Activated gamma-delta T cell treated with Interleukin-2 at 50 U/mL for 16 hours (primary cell): ENCODE measurements at regions not wholly inside any gene's neighbourhood (a gene's known extent, or its start where the extent isn't known, plus 50 kb on each side); places are given as distances from the start of the nearest gene placed in this dataset.
"Not testable (repeated sequence)": the region's sequence is repeated elsewhere in the genome, so short reads cannot be mapped to it uniquely, and the experiment has no call there.

Experiments used
- DNase-seq: peaks from one replicate; pipeline ENCODE4 v3.0.0-alpha.2; 2020

GRCh38 chr12:67716817-67717216, 68.3 kb downstream of the DYRK2 start:
- DNase-seq, result no peak

- not testable (repeated sequence) for DNase-seq
Observed at GRCh38 chr12:67719303-67719702, 70.8 kb downstream of the DYRK2 start.

- no peak for DNase-seq
Observed at GRCh38 chr12:67720351-67720856, 71.9 kb downstream of the DYRK2 start.

GRCh38 chr12:67721248-67721647, 72.7 kb downstream of the DYRK2 start:
- no peak for DNase-seq

- DNase-seq, result no peak
Observed at GRCh38 chr12:67722296-67722695, 73.8 kb downstream of the DYRK2 start.

GRCh38 chr12:67726868-67727267, 78.3 kb downstream of the DYRK2 start:
- no peak for DNase-seq

- DNase-seq, result no peak
Observed at GRCh38 chr12:67727702-67728666, 79.4 kb downstream of the DYRK2 start.

GRCh38 chr12:67732857-67733256, 84.3 kb downstream of the DYRK2 start:
- no peak for DNase-seq

GRCh38 chr12:67735868-67736267, 87.3 kb downstream of the DYRK2 start:
- no peak for DNase-seq

- DNase-seq, result no peak
Observed at GRCh38 chr12:67740711-67741110, 92.2 kb downstream of the DYRK2 start.

- DNase-seq, result no peak
Observed at GRCh38 chr12:67741270-67741669, 92.7 kb downstream of the DYRK2 start.

GRCh38 chr12:67742461-67742860, 93.9 kb downstream of the DYRK2 start:
- DNase-seq, result no peak

GRCh38 chr12:67747869-67748742, 99.6 kb downstream of the DYRK2 start:
- no peak for DNase-seq

- no peak for DNase-seq
Observed at GRCh38 chr12:67748743-67749040, 100.1 kb downstream of the DYRK2 start.

- no peak for DNase-seq
Observed at GRCh38 chr12:67750513-67751183, 102.1 kb downstream of the DYRK2 start.

- DNase-seq, result no peak
Observed at GRCh38 chr12:67751381-67751928, 102.9 kb downstream of the DYRK2 start.

GRCh38 chr12:67752226-67752732, 103.7 kb downstream of the DYRK2 start:
- DNase-seq, result no peak

- DNase-seq, result no peak
Observed at GRCh38 chr12:67754933-67755697, 106.6 kb downstream of the DYRK2 start.

- DNase-seq, result no peak
Observed at GRCh38 chr12:67757651-67758050, 109.1 kb downstream of the DYRK2 start.

GRCh38 chr12:67758119-67758518, 109.6 kb downstream of the DYRK2 start:
- no peak for DNase-seq

- no peak for DNase-seq
Observed at GRCh38 chr12:67758521-67758920, 110.0 kb downstream of the DYRK2 start.

GRCh38 chr12:67759829-67760228, 111.3 kb downstream of the DYRK2 start:
- DNase-seq, result no peak
